ENCODE measurements at regions not wholly inside any gene's neighbourhood (a gene's known extent, or its start where the extent isn't known, plus 50 kb on each side); places are given as distances from the start of the nearest gene placed in this dataset.
"Not testable (repeated sequence)": the region's sequence is repeated elsewhere in the genome, so short reads cannot be mapped to it uniquely, and the experiment has no call there.

GRCh38 chr16:58937661-58938060 lies 203.5 kb upstream of the GOT2 start:
- DNase-seq, result no peak
- ChIA-PET CTCF (no interaction called here), POLR2A (no interaction called here)
- no peak overlapping the region for H3K4me3 Mint-ChIP-seq
- no peaks in the 10 kb centered on the region for H3K9me3 Mint-ChIP-seq
- no peaks in the 10 kb centered on the region for H3K4me1 Mint-ChIP-seq
- H3K36me3 Mint-ChIP-seq (ENCODE audit: low read depth), result no peaks in the 10 kb centered on the region
- H3K27ac Mint-ChIP-seq, result no peak overlapping the region
- no peaks in the 10 kb centered on the region for H3K27me3 Mint-ChIP-seq

- Mint-ChIP-seq H3K9me3 (no peaks in the 10 kb centered on the region), H3K4me3 (no peak overlapping the region), H3K36me3 (ENCODE audit: low read depth) (no peaks in the 10 kb centered on the region), H3K27ac (no peak overlapping the region), H3K4me1 (no peaks in the 10 kb centered on the region), H3K27me3 (no peaks in the 10 kb centered on the region)
- ChIA-PET CTCF (no interaction called here), POLR2A (no interaction called here)
- DNase-seq, result no peak
Observed at GRCh38 chr16:58933186-58933585, 199.1 kb upstream of the GOT2 start.

- Mint-ChIP-seq H3K9me3 (no peaks in the 10 kb centered on the region), H3K36me3 (ENCODE audit: low read depth) (no peaks in the 10 kb centered on the region), H3K27me3 (no peaks in the 10 kb centered on the region), H3K27ac (no peak overlapping the region), H3K4me1 (no peaks in the 10 kb centered on the region), H3K4me3 (no peak overlapping the region)
- DNase-seq, result no peak
- POLR2A ChIA-PET, result no interaction called here
- CTCF ChIA-PET, result no interaction called here
Observed at GRCh38 chr16:58931436-58931835, 197.3 kb upstream of the GOT2 start.

- Mint-ChIP-seq H3K27ac (no peak overlapping the region), H3K27me3 (no peaks in the 10 kb centered on the region), H3K4me3 (no peak overlapping the region), H3K4me1 (no peaks in the 10 kb centered on the region), H3K9me3 (peaks cover 2% of the 10 kb centered on the region), H3K36me3 (ENCODE audit: low read depth) (no peaks in the 10 kb centered on the region)
- DNase-seq, result no peak
- POLR2A ChIA-PET, result no interaction called here
- CTCF ChIA-PET, result no interaction called here
Observed at GRCh38 chr16:58923094-58923493, 189.0 kb upstream of the GOT2 start.

GRCh38 chr16:58913456-58913855 lies 179.3 kb upstream of the GOT2 start:
- CTCF ChIA-PET, result no interaction called here
- peaks cover 4% of the 10 kb centered on the region for H3K9me3 Mint-ChIP-seq
- H3K27ac Mint-ChIP-seq, result no peak overlapping the region
- H3K4me3 Mint-ChIP-seq, result no peak overlapping the region
- POLR2A ChIA-PET, result no interaction called here
- H3K27me3 Mint-ChIP-seq, result no peaks in the 10 kb centered on the region
- H3K4me1 Mint-ChIP-seq, result no peaks in the 10 kb centered on the region
- no peak for DNase-seq
- no peaks in the 10 kb centered on the region for H3K36me3 Mint-ChIP-seq (ENCODE audit: low read depth)

- H3K4me3 Mint-ChIP-seq, result no peak overlapping the region
- CTCF ChIA-PET, result no interaction called here
Observed at GRCh38 chr16:58912571-58912970, 178.5 kb upstream of the GOT2 start.

GRCh38 chr16:58906981-58907715 lies 173.0 kb upstream of the GOT2 start:
- ChIA-PET CTCF (no interaction called here), POLR2A (no interaction called here)
- Mint-ChIP-seq H3K27ac (no peak overlapping the region), H3K27me3 (no peaks in the 10 kb centered on the region), H3K36me3 (ENCODE audit: low read depth) (no peaks in the 10 kb centered on the region), H3K4me3 (no peak overlapping the region), H3K4me1 (no peaks in the 10 kb centered on the region), H3K9me3 (no peaks in the 10 kb centered on the region)
- DNase-seq, result no peak

More at GRCh38 chr16:58912571-58912970, 178.5 kb upstream of the GOT2 start:
- H3K27ac Mint-ChIP-seq, result no peak overlapping the region
- no peak for DNase-seq
- H3K36me3 Mint-ChIP-seq (ENCODE audit: low read depth), result no peaks in the 10 kb centered on the region
- no peaks in the 10 kb centered on the region for H3K27me3 Mint-ChIP-seq
- no peaks in the 10 kb centered on the region for H3K4me1 Mint-ChIP-seq
- POLR2A ChIA-PET, result no interaction called here
- H3K9me3 Mint-ChIP-seq, result peaks cover 4% of the 10 kb centered on the region

GRCh38 chr16:58904291-58904690 lies 170.2 kb upstream of the GOT2 start:
- H3K9me3 Mint-ChIP-seq, result no peaks in the 10 kb centered on the region
- no peaks in the 10 kb centered on the region for H3K36me3 Mint-ChIP-seq (ENCODE audit: low read depth)
- ChIA-PET CTCF (no interaction called here), POLR2A (no interaction called here)
- H3K4me1 Mint-ChIP-seq, result no peaks in the 10 kb centered on the region
- H3K27me3 Mint-ChIP-seq, result no peaks in the 10 kb centered on the region
- no peak for DNase-seq
- H3K4me3 Mint-ChIP-seq, result no peak overlapping the region
- no peak overlapping the region for H3K27ac Mint-ChIP-seq

GRCh38 chr16:58889516-58889915 lies 155.4 kb upstream of the GOT2 start:
- H3K36me3 Mint-ChIP-seq (ENCODE audit: low read depth), result peaks cover 3% of the 10 kb centered on the region

GRCh38 chr16:58885528-58886170 lies 151.5 kb upstream of the GOT2 start:
- H3K27ac Mint-ChIP-seq, result no peak overlapping the region
- H3K9me3 Mint-ChIP-seq, result no peaks in the 10 kb centered on the region
- no peak overlapping the region for H3K4me3 Mint-ChIP-seq
- ChIA-PET POLR2A (no interaction called here), CTCF (no interaction called here)
- no peaks in the 10 kb centered on the region for H3K36me3 Mint-ChIP-seq (ENCODE audit: low read depth)
- H3K4me1 Mint-ChIP-seq, result no peaks in the 10 kb centered on the region
- H3K27me3 Mint-ChIP-seq, result no peaks in the 10 kb centered on the region
- no peak for DNase-seq

More at GRCh38 chr16:58889516-58889915, 155.4 kb upstream of the GOT2 start:
- H3K27me3 Mint-ChIP-seq, result no peaks in the 10 kb centered on the region
- no peaks in the 10 kb centered on the region for H3K4me1 Mint-ChIP-seq
- ChIA-PET POLR2A (no interaction called here), CTCF (no interaction called here)
- H3K4me3 Mint-ChIP-seq, result no peak overlapping the region
- no peak for DNase-seq
- H3K9me3 Mint-ChIP-seq, result peaks cover 9% of the 10 kb centered on the region
- no peak overlapping the region for H3K27ac Mint-ChIP-seq

- POLR2A ChIA-PET, result no interaction called here
- no peaks in the 10 kb centered on the region for H3K4me1 Mint-ChIP-seq
Observed at GRCh38 chr16:58884141-58884540, 150.0 kb upstream of the GOT2 start.

GRCh38 chr16:58883131-58883530 lies 149.0 kb upstream of the GOT2 start:
- H3K4me3 Mint-ChIP-seq, result no peak overlapping the region
- no peaks in the 10 kb centered on the region for H3K36me3 Mint-ChIP-seq (ENCODE audit: low read depth)
- DNase-seq, result no peak
- POLR2A ChIA-PET, result no interaction called here
- no peaks in the 10 kb centered on the region for H3K9me3 Mint-ChIP-seq
- no peak overlapping the region for H3K27ac Mint-ChIP-seq
- no peaks in the 10 kb centered on the region for H3K27me3 Mint-ChIP-seq
- H3K4me1 Mint-ChIP-seq, result no peaks in the 10 kb centered on the region
- CTCF ChIA-PET, result no interaction called here

More at GRCh38 chr16:58884141-58884540, 150.0 kb upstream of the GOT2 start:
- Mint-ChIP-seq H3K4me3 (no peak overlapping the region), H3K27ac (no peak overlapping the region), H3K27me3 (no peaks in the 10 kb centered on the region), H3K36me3 (ENCODE audit: low read depth) (no peaks in the 10 kb centered on the region), H3K9me3 (no peaks in the 10 kb centered on the region)
- CTCF ChIA-PET, result no interaction called here
- no peak for DNase-seq

- no peak for DNase-seq
Observed at GRCh38 chr16:58882292-58882691, 148.2 kb upstream of the GOT2 start.

GRCh38 chr16:58878641-58879040 lies 144.5 kb upstream of the GOT2 start:
- H3K9me3 Mint-ChIP-seq; CTCF ChIA-PET; H3K36me3 Mint-ChIP-seq (ENCODE audit: low read depth); H3K27ac Mint-ChIP-seq; POLR2A ChIA-PET; H3K4me3 Mint-ChIP-seq; H3K4me1 Mint-ChIP-seq; H3K27me3 Mint-ChIP-seq; DNase-seq: not testable (repeated sequence)

More at GRCh38 chr16:58882292-58882691, 148.2 kb upstream of the GOT2 start:
- H3K27ac Mint-ChIP-seq, result no peak overlapping the region
- H3K36me3 Mint-ChIP-seq (ENCODE audit: low read depth), result no peaks in the 10 kb centered on the region
- H3K4me1 Mint-ChIP-seq, result no peaks in the 10 kb centered on the region
- H3K4me3 Mint-ChIP-seq, result no peak overlapping the region
- CTCF ChIA-PET, result no interaction called here
- POLR2A ChIA-PET, result no interaction called here
- no peaks in the 10 kb centered on the region for H3K9me3 Mint-ChIP-seq
- H3K27me3 Mint-ChIP-seq, result no peaks in the 10 kb centered on the region

Data from activated CD4-positive, alpha-beta memory T cell treated with anti-CD3 and anti-CD28 coated beads, Interleukin-2, amount 10 ng/mL, durations not matched to agents 7 days and 5 days (primary cell).